Stimulated activated CD8-positive, alpha-beta memory T cell treated with anti-CD3 and anti-CD28 coated beads, Interleukin-15, amount 100 ng/mL, for 1 hour (primary cell): ENCODE measurements at regions not wholly inside any gene's neighbourhood (a gene's known extent, or its start where the extent isn't known, plus 50 kb on each side); places are given as distances from the start of the nearest gene placed in this dataset.
A peak's percentile ranks its signal among the peaks of the same experiment; 100 is the strongest.
"Not testable (repeated sequence)": the region's sequence is repeated elsewhere in the genome, so short reads cannot be mapped to it uniquely, and the experiment has no call there.

Experiments
- DNase-seq: peaks from one replicate; pipeline ENCODE4 v3.0.0-alpha.2; 2020; ENCODE audit warnings: low read depth

DNA sequence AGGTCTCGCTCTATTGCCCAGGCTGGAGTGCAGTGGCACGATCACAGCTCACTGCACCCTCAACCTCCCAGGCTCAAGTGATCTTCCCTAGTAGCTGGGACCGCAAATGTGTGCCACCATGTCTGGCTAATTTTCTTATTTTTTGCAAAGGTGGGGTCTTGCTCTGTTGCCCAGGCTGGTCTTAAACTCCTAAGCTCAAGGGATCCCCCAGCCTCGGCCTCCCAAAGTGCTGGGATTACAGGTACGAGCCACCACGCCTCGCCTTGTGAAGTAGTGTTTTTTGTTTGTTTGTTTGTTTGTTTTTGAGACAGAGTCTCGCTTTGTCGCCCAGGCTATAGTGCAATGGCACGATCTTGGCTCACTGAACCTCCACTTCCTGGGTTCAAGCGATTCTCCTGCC, 125.5 kb downstream of the HAUS1 start:
- not testable (repeated sequence) for DNase-seq

DNA sequence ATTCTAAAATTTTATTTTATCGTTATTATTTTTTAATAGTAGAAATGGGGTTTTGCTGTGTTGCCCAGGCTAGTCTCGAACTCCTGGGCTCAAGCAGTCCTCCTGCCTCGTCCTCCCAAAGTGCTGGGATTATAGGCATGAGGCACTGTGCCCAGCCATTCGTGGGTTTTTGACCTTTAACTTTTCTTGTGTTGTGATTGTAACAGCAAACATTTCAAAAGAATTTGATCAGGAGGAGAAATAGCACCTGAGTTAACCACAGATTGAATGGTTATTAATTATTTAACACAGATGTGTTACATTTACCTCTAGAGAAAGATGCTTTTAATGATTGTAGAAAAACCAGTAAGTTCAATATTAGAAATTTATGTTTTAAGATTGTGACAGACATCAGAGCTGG, 132.0 kb downstream of the HAUS1 start:
- no peak for DNase-seq

DNA sequence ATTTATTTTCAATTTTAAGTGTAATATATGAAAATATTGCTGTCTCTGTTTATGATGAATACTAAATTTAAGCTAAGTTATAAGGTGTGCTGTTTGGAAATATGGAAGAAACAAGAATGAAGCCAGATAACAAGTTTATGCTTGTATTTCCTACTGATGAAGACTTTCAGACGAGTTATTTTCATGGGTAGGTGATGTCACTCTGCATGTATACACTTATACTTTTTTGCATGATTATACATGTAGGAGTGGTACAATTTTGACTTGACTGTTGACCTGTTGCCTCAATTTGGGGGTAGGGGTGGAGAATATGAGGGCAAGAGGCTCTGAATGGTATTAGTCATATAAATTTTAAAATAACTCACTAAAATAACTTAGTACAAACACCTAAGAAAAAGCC, 133.7 kb downstream of the HAUS1 start:
- DNase-seq: no peak

DNA sequence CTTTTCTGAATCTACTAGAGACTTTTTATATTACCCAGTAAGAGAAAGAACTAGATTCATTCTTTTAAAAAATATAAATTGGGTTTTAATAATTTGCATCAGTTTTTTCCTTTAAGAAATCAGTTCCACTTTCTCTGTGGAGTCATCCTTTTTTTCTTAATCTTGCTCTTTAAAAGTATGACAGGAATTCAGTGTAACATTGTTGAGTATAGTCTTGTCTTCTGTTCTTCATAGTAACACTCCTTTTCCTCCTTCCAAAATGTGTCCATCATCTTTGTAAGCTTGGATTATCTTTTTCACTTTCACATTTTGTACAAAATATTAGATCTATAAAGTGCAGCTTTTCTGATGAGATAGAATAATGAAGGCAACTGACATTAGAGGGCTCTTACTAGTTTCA, 135.4 kb downstream of the HAUS1 start:
- DNase-seq: no peak

DNA sequence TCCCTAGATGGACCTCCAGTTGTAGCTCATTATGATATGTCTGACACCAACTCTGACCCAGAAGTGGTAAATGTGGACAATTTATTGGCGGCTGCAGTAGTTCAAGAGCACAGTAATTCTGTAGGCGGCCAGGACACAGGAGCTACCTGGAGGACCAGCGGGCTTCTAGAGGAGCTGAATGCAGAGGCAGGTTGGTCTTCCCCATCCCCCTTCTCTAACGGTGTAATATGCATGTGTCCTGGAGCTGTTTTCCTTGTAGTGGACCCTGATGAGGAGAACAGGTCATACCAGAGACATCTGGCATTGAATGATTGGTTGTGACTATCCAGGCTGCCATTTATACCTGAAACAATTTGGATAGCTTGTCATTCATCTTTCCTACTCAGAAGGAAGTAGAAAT, 135.8 kb downstream of the HAUS1 start:
- DNase-seq: no peak

DNA sequence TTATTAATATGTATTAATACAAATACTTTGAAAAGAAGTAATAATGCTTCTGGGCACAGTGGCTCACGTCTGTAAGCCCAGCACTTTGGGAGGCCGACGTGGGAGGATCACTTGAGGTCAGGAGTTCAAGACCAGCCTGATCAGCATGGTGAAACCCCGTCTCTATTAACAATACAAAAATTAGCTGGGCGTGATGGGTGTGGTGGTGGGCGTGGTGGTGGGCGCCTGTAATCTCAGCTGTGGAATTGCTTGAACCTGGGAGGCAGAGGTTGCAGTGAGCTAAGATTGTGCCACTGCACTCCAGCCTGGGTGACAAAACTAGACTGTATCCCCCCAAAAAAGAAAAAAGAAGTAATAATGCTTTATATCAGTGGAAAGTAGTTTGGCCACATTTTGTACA, 137.2 kb downstream of the HAUS1 start:
- DNase-seq: not testable (repeated sequence)

DNA sequence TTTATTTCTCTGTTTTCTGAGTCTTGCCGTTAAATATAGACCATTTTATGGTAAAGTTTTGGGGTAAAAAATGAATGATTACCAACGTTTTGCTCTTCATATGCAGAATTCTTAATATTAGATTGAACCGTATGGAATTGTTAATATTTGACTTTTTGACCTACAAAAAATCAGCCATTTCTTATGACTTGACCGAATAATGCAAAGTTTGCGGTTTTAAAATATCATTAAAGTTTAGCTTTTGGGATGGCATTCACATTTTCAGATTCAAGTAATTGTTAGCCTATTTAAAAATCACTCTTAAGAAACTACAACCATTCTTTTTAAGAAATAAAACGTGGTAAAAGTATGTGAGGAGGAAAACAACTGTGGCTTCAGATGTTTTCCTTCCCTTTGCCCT, 138.0 kb downstream of the HAUS1 start:
- no peak for DNase-seq

DNA sequence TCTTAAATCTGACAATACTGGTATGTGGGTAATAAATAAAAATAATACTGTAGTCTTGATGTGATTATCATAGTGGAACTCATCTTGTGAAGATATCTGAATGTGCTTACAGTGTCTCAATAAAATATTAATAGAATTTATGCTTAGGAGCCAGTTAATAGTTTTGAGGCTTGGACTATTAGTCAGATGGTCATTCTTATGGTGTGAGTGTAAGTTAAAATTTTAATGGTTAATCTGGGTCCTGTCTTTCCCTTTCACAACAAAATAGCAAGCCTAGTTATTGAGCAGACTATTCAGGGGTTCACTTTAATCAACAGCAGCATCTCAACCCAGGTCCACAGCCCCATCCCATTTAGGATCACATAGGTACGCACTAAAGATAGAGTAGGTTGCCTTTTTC, 138.9 kb downstream of the HAUS1 start:
- DNase-seq: no peak

DNA sequence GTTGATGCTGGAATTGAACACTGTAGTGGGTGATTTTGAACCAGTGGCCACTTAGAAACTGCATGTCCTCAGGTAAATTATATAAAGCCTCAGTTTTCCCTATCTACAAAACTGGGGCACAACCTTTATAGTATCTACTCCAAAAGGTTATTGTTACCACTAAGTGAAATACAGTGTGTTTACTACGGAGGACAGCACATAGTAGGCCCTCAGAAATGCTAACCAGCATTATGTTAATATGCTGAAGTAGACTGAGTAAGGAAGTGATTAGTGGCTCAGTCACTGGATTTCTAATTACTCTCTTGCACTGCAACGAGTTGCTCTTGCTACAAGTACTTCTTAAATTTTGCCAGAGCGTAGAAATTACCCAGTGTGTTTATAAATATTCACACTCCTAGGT, 139.5 kb downstream of the HAUS1 start:
- DNase-seq: no peak

DNA sequence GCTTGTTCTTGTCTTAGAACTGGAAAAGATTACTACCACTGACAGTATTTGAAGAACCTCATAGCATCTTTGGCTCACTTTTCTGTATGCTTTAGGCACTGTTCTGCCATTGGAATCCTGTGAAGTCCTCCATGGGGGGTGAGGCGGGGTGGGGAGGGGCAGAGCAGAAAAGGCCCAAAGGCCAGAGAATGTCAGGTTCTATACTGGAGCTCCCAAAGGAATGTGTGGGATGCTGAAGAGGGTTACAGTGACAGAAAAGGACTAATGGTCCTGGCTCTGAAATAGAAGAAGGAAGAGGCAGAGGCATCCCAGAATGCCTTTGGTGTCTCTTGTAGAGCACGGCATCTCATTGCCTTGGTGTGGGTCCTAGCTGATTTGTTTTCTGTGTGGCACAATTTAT, 141.9 kb downstream of the HAUS1 start:
- no peak for DNase-seq

DNA sequence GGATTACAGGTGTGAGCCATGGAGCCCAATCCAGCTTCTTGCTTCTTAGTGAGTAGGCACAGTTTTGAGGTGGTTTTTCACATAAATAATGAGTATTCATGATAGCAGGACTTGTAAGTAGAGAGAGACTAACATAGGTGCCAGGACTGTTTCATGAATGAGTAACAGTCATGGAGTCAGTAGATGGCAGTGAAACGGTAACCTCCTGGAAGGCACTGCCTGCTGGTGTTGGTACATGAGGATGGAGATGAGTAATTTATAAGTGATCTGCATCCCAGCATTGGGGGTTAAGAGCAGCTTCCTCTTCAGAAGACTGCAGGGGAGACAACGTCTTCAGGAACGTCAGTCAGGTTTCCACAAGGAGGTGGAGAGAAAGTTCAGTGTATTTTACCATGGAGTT, 143.8 kb downstream of the HAUS1 start:
- DNase-seq: no peak

DNA sequence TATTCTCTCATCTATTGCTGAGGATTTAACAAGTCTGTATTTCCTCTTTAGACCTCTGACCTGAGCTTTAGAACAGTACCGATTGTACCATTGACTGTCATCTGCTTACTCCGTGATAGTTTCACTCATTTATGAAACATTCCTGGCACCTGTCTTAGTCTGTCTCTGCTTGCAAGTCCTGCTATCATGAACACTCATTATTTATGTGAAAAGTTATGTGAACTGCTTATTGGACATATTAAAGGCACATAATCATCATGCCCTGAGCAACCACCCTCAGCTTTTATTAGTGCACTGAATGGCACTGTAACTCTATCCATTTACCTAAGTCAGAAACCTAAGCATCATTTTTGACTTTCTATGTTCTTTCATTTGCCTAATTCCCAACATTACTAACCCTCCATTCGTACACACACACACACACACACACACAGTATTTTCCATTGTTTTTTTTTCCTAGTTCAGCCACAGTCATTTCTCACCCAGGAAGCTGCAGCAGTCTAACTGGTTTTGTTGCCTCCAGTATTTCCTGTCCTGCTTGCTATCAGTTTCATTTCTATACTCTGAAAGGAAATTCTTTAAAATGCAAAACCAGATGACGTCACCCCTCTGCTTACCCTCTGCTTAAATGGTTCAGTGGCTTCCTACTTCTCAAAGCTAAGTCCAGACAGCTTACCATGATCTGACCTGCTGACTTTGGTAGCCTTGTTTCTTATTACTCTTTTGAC, 146.1 kb downstream of the HAUS1 start:
- peak; percentile 14 for DNase-seq

DNA sequence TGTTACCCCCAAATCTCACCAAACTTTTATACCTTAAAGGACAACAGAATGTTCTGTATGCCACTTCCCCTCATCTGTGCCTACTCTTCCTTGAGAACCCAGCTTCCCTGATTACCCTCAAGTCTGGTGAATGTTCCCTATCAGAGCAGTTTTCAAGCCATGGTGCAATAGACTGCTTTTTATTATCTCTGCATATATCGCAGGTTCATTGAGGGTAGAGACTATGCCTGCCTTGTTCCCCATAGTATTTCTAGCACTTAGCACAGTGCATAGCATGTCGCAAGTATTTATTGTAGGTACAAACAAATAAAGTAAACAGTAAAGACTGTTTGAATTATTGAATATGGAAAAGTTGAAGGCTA, 146.6 kb downstream of the HAUS1 start:
- DNase-seq: no peak

DNA sequence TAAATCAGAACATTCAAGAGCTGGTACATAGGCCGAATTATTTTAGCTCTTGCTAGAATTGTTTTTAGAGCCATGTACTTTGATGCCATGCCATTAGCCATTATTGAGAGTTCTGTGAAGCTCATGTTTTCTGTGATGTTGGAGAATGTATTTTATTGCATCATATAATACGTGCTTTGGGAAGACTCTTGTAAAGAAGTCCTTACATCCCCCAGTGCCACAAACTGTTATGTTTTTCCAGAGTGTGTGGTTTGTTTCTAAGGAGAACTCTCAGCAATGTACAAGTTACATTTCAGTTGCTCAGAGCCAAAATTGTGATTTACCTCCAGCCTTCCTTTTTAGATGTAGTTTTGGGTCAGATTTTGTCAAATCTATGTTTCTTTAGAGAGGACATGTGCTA, 148.6 kb downstream of the HAUS1 start:
- DNase-seq: no peak

DNA sequence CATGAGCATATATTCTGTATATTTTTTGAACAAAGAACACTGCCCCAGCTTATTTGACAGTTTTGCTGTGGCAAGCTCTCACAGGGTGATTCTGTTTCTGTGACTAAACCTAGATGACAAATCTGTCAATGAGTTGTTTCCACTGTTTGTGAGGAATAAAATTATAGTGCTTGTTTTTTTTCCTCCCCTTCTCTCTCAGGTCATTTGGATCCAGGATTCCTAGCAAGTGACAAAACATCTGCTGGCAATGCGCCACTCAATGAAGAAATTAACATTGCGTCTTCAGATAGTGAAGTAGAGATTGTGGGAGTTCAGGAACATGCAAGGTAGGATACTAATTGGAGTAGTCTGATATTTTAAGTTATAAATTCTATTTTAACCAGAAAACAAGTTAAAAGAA, 149.3 kb downstream of the HAUS1 start:
- DNase-seq: no peak

DNA sequence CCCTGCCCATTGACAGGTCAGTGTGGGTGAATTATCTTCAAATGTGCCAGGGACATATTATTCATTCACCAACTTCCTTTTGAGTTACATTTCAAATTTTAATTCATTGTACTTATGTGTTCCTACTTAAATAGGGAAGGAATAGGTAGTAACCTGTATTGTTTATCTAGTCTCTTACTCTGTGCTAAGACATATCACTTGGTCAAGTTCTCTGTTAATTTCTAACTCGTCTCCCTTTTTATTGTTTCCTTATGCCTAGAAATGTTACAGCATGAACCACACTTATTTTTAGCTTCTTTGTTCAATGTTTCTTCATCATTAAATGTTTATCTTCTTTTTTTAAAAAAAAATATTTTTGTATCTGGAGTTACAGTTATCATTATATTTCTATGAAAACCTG, 151.9 kb downstream of the HAUS1 start:
- no peak for DNase-seq

DNA sequence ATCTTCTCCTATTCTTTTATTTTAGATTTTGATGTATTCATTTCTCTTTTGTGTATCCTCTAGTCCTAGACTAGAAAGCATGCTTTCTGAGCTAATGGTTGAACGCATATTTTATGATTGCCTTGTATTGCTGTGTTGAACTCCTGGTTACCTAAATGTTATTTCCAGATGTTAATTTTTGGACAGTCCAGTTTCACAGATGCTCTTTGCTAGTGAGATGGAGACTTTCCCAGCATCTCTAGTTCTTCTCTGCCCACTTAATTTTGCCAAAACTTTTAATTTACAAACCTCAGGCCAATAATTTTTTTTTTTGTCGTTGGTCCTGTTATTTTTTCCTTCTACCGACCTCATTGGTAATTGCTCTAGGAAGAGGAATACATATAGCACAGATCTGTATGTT, 153.2 kb downstream of the HAUS1 start:
- DNase-seq: no peak

DNA sequence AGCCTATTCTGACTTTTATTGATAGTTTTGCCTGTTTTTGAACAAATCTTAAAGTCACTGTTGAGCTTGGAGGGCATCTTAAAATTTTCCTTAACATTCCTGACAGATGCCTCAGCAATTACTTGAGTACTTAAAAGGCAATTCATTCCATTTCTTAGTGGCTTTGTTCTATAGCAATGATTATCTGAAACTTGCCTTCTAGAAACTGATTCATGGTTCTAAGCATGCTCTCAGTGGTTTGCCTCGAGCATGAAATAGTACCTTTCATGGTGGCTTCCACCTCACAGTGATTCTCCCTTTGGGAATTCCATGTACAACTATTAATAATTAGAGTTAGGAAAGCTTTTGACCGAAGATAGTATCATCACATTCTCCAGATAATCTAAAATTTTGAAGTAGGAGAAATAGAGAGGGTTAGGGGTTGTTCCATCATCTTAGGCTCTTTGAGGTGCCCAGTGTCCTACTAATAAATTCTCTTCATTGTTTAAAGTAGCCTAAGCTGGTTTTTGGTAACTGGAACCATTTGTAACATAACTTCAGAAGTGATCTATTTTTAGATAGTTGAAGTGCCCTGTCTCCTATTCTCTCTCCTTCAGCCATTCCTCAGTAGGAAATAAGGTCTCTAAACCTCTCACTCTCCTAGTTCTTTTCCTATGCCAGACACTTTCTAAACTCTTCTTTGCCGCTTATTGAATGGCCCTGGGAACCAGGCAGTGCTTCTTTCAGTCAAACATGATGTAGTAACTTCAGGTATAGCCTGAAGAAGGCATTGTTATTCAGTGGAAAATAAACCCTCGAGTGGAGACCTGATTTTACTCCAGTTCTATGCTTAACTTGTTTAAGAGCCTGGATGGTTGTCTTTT, 156.1 kb downstream of the HAUS1 start:
- no peak for DNase-seq

DNA sequence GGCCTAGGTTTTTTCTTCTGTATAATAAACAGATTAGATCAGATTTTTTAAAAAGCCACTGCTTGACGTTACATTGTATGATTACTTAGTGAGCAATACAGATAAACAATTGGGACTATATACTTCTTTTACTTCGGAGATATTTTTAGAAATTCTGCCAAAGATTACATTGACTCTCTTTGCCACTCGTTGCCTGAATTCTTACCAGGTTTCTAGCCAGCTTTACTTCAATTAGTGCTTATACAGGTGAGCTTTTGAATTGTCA, 156.6 kb downstream of the HAUS1 start:
- DNase-seq: no peak

DNA sequence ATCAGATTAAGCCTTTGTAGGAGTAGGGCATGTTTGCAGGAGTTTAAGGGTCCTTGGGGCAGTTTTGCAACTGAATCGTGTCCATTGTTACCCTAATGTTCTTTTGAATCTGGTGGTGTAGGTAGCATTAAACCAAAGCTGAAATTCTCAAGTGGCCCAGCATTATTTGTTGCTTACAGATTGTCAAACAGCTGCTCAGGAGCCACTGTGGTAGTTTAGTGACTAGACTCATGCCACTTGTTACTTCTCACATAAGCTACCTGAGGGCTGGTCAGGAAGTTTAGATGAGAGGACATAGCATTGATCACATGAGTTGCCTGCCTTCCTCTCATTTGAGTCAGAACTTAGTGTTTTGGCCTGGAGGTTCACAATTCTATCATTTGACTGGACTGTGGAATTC, 157.6 kb downstream of the HAUS1 start:
- DNase-seq: no peak

DNA sequence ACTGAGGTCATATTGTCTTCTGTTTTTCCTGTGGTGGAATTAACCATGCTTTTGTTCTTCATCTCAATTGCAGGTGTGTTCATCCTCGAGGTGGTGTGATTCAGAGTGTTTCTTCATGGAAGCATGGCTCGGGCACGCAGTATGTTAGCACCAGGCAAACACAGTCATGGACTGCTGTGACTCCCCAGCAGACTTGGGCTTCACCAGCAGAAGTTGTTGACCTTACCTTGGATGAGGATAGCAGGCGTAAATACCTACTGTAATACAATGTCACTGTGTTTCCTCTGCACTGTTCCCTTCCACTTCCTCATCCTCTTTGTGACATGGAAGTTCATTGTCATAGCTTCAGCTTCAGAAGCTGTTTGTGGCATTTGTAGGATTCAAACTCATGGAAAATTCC, 158.7 kb downstream of the HAUS1 start:
- DNase-seq: no peak

DNA sequence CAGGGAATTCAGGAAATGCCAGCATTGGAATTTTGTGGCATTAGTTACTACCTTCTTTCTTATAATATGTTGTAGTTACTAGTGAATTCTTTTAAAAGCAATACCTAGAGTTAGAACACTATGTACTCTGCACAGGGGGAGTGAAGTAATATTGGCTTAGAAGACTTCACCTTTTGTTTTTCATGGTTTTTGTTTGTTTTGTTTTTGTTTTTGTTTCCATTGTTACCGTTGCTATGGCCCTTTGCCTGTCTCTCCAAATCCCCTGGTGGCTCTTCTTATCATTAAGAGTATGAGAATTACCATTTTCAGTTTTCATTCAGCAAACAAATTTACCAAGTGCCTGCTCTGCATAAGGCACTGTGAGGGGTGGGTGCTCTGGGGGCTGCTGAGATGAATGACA, 160.1 kb downstream of the HAUS1 start:
- no peak for DNase-seq

DNA sequence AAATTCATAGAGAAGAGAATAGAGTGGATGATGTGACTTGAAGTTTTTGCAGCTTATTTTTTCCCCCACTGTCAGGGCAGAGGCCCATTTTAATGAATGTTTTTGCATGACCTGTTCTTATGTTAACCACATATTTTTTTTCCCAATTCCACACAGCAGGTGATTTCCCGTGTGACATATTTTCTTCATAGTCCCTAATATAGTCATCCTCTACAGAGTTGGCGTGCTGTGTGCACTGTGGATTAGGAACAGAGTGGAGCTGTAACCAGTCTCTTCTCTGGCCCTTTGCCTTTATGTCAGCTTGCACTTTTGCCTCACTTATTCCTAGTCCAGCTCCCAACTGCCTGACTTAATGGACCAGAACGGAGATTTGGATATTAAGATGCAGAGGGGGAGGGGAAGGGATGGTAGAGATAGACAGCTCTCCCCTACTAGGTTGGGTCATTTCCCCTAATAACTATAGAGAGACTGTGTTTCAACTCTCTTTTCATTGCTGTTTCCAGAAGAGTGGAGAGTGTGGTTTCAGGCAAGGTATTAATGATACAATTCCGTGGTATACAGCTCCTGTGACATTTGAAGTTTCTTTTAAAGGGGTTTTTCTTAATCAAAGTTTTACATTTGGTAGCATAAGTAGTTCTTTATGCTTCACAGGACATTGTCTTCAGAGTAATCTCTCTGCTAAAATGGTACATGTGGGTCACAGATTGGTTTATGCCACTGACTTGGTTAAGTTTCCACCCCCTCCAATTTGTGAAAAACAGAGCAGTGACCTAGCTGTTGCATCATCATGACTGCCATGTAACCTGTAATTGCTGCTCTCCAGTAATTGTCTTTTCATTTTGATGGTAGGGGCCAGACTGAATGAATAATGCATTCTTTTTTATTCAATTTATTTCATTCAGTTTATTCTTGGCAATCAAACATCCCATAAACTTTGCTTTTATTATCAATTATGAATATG, 161.3 kb downstream of the HAUS1 start:
- no peak for DNase-seq
